ENCODE measurements at regions not wholly inside any gene's neighbourhood (a gene's known extent, or its start where the extent isn't known, plus 50 kb on each side); places are given as distances from the start of the nearest gene placed in this dataset.

DNA sequence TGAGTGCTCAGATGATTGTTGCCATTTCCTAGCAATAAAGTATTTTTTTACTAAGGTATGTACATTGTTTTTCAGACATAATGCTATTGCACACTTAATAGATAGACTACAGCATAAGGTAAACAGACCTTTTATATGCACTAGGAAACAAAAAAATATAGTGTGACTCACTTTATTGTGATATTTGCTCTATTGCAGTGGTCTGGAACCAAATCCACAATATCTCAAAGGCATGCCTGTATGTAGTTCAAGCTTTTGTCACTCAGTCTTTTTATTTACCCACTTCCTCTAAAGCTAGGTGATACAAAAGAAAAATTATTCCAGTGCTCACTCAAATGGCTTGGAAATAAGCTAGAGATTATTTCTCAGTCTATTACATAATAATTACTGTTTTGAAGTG lies 209.9 kb upstream of the VEPH1 start:
- no peak for TF ChIP-seq POLR2A (IDR thresholded peaks at IDR 0.05; ENCODE audit: low read length)
- TF ChIP-seq, protein P1, sequence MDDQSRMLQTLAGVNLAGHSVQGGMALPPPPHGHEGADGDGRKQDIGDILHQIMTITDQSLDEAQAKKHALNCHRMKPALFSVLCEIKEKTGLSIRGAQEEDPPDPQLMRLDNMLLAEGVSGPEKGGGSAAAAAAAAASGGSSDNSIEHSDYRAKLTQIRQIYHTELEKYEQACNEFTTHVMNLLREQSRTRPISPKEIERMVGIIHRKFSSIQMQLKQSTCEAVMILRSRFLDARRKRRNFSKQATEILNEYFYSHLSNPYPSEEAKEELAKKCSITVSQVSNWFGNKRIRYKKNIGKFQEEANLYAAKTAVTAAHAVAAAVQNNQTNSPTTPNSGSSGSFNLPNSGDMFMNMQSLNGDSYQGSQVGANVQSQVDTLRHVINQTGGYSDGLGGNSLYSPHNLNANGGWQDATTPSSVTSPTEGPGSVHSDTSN (IDR thresholded peaks at IDR 0.05): no peak
- TF ChIP-seq KDM1A (IDR thresholded peaks at IDR 0.05; ENCODE audit: low read depth): no peak
- TF ChIP-seq CBX8 (IDR thresholded peaks at IDR 0.05): no peak
- TF ChIP-seq, protein P2, sequence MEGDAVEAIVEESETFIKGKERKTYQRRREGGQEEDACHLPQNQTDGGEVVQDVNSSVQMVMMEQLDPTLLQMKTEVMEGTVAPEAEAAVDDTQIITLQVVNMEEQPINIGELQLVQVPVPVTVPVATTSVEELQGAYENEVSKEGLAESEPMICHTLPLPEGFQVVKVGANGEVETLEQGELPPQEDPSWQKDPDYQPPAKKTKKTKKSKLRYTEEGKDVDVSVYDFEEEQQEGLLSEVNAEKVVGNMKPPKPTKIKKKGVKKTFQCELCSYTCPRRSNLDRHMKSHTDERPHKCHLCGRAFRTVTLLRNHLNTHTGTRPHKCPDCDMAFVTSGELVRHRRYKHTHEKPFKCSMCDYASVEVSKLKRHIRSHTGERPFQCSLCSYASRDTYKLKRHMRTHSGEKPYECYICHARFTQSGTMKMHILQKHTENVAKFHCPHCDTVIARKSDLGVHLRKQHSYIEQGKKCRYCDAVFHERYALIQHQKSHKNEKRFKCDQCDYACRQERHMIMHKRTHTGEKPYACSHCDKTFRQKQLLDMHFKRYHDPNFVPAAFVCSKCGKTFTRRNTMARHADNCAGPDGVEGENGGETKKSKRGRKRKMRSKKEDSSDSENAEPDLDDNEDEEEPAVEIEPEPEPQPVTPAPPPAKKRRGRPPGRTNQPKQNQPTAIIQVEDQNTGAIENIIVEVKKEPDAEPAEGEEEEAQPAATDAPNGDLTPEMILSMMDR (IDR thresholded peaks at IDR 0.05): no peak
- TF ChIP-seq TP53 (CRISPR knock-in tag; IDR thresholded peaks at IDR 0.05): no peak
- TF ChIP-seq MAFK (IDR thresholded peaks at IDR 0.05; ENCODE audit: partially characterized antibody): no peak
- no peak for TF ChIP-seq SREBF2 (IDR thresholded peaks at IDR 0.05)
